ENCODE measurements at regions not wholly inside any gene's neighbourhood (a gene's known extent, or its start where the extent isn't known, plus 50 kb on each side); places are given as distances from the start of the nearest gene placed in this dataset.

GRCh38 chr1:67532452-67533216 lies 102.4 kb upstream of the SERBP1 start:
- Histone ChIP-seq H3K4me3 (ENCODE audit: low read length) (no peak overlapping the region), H2AFZ (ENCODE audit: low read length) (peak overlapping the region; percentile 49; the same call in 1 of the 2 replicates), H3K4me1 (ENCODE audit: insufficient read depth, low read length) (peaks cover 10% of the 10 kb centered on the region), H3K9me2 (replicated peaks; ENCODE audit: low read length) (no peaks in the 10 kb centered on the region), H3K79me2 (ENCODE audit: low read length) (no peaks in the 10 kb centered on the region), H4K20me1 (ENCODE audit: low read length) (no peaks in the 10 kb centered on the region), H3K4me2 (ENCODE audit: low read length) (no peak overlapping the region), H3K9ac (ENCODE audit: low read length) (no peak overlapping the region), H3K27ac (ENCODE audit: low read length) (no peak overlapping the region), H3K36me3 (ENCODE audit: low read depth, low read length) (no peaks in the 10 kb centered on the region), H3K27me3 (ENCODE audit: low read length) (no peaks in the 10 kb centered on the region), H3K9me3 (ENCODE audit: low read length) (no peaks in the 10 kb centered on the region), H3F3A (ENCODE audit: low read length, unreplicated experiment) (no peaks in the 10 kb centered on the region)
- no TSS peak for BruUV-seq (replicated peaks)
- ChIA-PET CTCF (interaction anchor here (0.6 to 1.2 kb wide), 10 partner anchors 12 to 576 kb away, joined by 3 to 12 read pairs (median 3); no protein-coding TSS in a partner anchor), POLR2A (ENCODE audit: unreplicated experiment) (interaction anchor here (0.6 kb wide), 1 partner anchor 152 kb away, joined by 6 read pairs; the partner anchor contains the start of gene GADD45A)
- peak; percentile 87 for DNase-seq
- no peak for TF ChIP-seq EZH2 (IDR thresholded peaks at IDR 0.05; ENCODE audit: low read length, unreplicated experiment)
- TF ChIP-seq, protein P1, sequence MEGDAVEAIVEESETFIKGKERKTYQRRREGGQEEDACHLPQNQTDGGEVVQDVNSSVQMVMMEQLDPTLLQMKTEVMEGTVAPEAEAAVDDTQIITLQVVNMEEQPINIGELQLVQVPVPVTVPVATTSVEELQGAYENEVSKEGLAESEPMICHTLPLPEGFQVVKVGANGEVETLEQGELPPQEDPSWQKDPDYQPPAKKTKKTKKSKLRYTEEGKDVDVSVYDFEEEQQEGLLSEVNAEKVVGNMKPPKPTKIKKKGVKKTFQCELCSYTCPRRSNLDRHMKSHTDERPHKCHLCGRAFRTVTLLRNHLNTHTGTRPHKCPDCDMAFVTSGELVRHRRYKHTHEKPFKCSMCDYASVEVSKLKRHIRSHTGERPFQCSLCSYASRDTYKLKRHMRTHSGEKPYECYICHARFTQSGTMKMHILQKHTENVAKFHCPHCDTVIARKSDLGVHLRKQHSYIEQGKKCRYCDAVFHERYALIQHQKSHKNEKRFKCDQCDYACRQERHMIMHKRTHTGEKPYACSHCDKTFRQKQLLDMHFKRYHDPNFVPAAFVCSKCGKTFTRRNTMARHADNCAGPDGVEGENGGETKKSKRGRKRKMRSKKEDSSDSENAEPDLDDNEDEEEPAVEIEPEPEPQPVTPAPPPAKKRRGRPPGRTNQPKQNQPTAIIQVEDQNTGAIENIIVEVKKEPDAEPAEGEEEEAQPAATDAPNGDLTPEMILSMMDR (conservative IDR thresholded peaks at IDR 0.05; ENCODE audit: low read depth, low read length): peak; percentile 82
- ATAC-seq: peak; percentile 68
- intact Hi-C loops (cut with micrococcal nuclease): loop anchor here (5.0 kb wide), 3 partner anchors 300 to 580 kb away; partner anchors contain the start of gene GNG12

DNA sequence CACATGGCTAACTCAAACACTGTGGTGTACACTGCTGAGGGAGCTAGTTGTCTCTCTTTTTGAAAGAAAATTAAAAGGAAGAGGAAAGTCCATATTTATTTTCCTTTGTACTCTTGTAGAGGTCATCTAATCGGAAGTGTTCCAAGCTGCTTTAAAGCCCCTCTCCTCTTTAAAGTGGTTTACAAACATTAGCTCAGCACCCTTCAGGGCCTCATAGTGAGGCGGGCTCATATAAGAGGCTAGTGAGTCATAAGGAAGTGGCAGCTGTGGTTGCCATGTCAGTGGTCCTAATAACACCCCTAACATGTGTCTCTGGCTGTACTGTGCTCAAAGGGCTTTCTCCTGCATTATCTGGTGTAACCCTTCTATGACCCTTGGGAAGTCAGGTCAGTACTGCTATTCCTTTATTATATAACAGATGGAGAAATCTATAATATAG lies 104.4 kb upstream of the SERBP1 start:
- peak; percentile 14; the same call in 1 of the 2 replicates for ATAC-seq
- no peak overlapping the region for H3K9ac ChIP-seq (ENCODE audit: low read length)
- no peak overlapping the region for H3K4me2 ChIP-seq (ENCODE audit: low read length)
- no TSS peak for BruUV-seq (replicated peaks)
- ChIA-PET CTCF (interaction anchor here (0.5 to 1.9 kb wide), 5 partner anchors 10 to 570 kb away, joined by 4 to 19 read pairs (median 6); no protein-coding TSS in a partner anchor), POLR2A (ENCODE audit: unreplicated experiment) (no interaction called here)
- H3K27ac ChIP-seq (ENCODE audit: low read length): no peak overlapping the region
- TF ChIP-seq EZH2phosphoT487 (IDR thresholded peaks at IDR 0.05; ENCODE audit: borderline replicate concordance, low read length) (no peak), EZH2 (IDR thresholded peaks at IDR 0.05; ENCODE audit: low read length, unreplicated experiment) (no peak)
- TF ChIP-seq, protein P1 (conservative IDR thresholded peaks at IDR 0.05; ENCODE audit: low read depth, low read length): no peak
- H3K36me3 ChIP-seq (ENCODE audit: low read depth, low read length): no peaks in the 10 kb centered on the region
- DNase-seq: no peak
- no peaks in the 10 kb centered on the region for H3K9me2 ChIP-seq (replicated peaks; ENCODE audit: low read length)
- peaks cover 10% of the 10 kb centered on the region for H3K4me1 ChIP-seq (ENCODE audit: insufficient read depth, low read length)
- H3F3A ChIP-seq (ENCODE audit: low read length, unreplicated experiment): no peaks in the 10 kb centered on the region
- intact Hi-C loops (cut with micrococcal nuclease): loop anchor here (1.0 to 5.0 kb wide), 6 partner anchors 22 to 578 kb away; partner anchors contain the start of genes GADD45A and GNG12
- no peaks in the 10 kb centered on the region for H3K79me2 ChIP-seq (ENCODE audit: low read length)
- no peak overlapping the region for H3K4me3 ChIP-seq (ENCODE audit: low read length)
- no peaks in the 10 kb centered on the region for H3K9me3 ChIP-seq (ENCODE audit: low read length)
- H3K27me3 ChIP-seq (ENCODE audit: low read length): no peaks in the 10 kb centered on the region
- H4K20me1 ChIP-seq (ENCODE audit: low read length): no peaks in the 10 kb centered on the region
- no peak overlapping the region for H2AFZ ChIP-seq (ENCODE audit: low read length)

All from PC-3 (cell line).